ENCODE measurements at regions not wholly inside any gene's neighbourhood (a gene's known extent, or its start where the extent isn't known, plus 50 kb on each side); places are given as distances from the start of the nearest gene placed in this dataset.

GRCh38 chr14:51382506-51382905 is 142.5 kb downstream of the TMX1 start:
- no peak for TF ChIP-seq CTCF (IDR thresholded peaks at IDR 0.05; ENCODE audit: borderline replicate concordance, insufficient read depth, low read depth, low read length)
- no peak overlapping the region for H3K4me3 ChIP-seq (ENCODE audit: low read depth, low read length)

GRCh38 chr14:51386411-51386810 is 146.4 kb downstream of the TMX1 start:
- TF ChIP-seq CTCF (IDR thresholded peaks at IDR 0.05; ENCODE audit: borderline replicate concordance, insufficient read depth, low read depth, low read length): no peak

GRCh38 chr14:51386983-51387735 is 147.1 kb downstream of the TMX1 start:
- no peak overlapping the region for H3K4me3 ChIP-seq (ENCODE audit: low read depth, low read length)
- no peak for TF ChIP-seq CTCF (IDR thresholded peaks at IDR 0.05; ENCODE audit: borderline replicate concordance, insufficient read depth, low read depth, low read length)

More at GRCh38 chr14:51386411-51386810, 146.4 kb downstream of the TMX1 start:
- no peak overlapping the region for H3K4me3 ChIP-seq (ENCODE audit: low read depth, low read length)

GRCh38 chr14:51392416-51392815 is 152.4 kb downstream of the TMX1 start:
- TF ChIP-seq CTCF (IDR thresholded peaks at IDR 0.05; ENCODE audit: borderline replicate concordance, insufficient read depth, low read depth, low read length): no peak
- no peak overlapping the region for H3K4me3 ChIP-seq (ENCODE audit: low read depth, low read length)

GRCh38 chr14:51394384-51394783 is 154.3 kb downstream of the TMX1 start:
- no peak overlapping the region for H3K4me3 ChIP-seq (ENCODE audit: low read depth, low read length)
- TF ChIP-seq CTCF (IDR thresholded peaks at IDR 0.05; ENCODE audit: borderline replicate concordance, insufficient read depth, low read depth, low read length): no peak

- TF ChIP-seq CTCF (IDR thresholded peaks at IDR 0.05; ENCODE audit: borderline replicate concordance, insufficient read depth, low read depth, low read length): no peak
- H3K4me3 ChIP-seq (ENCODE audit: low read depth, low read length): no peak overlapping the region
Measured at GRCh38 chr14:51394804-51395203, 154.8 kb downstream of the TMX1 start.

- no peak overlapping the region for H3K4me3 ChIP-seq (ENCODE audit: low read depth, low read length)
- TF ChIP-seq CTCF (IDR thresholded peaks at IDR 0.05; ENCODE audit: borderline replicate concordance, insufficient read depth, low read depth, low read length): no peak
Measured at GRCh38 chr14:51395361-51395849, 155.4 kb downstream of the TMX1 start.

Data from GM12875 (cell line).